WERI-Rb-1 (cell line): ENCODE measurements at regions not wholly inside any gene's neighbourhood (a gene's known extent, or its start where the extent isn't known, plus 50 kb on each side); places are given as distances from the start of the nearest gene placed in this dataset.

Experiments used
- DNase-seq: peaks from one replicate; pipeline ENCODE4 v3.0.0-alpha.2; 2020
- H3K27ac ChIP-seq: fragments of 250-450 bp; sonication (Bioruptor Pico); 2 replicates; pipeline ENCODE4 v1.5.1; 2020; ENCODE audit warnings: mild to moderate bottlenecking, moderate library complexity
- H3K27me3 ChIP-seq: fragments of 250-450 bp; sonication (Bioruptor Pico); 2 replicates; pipeline ENCODE4 v1.5.1; 2021; ENCODE audit warnings: mild to moderate bottlenecking, low read depth, moderate library complexity; ENCODE audit not compliant: insufficient read depth, severe bottlenecking
- H3K36me3 ChIP-seq: fragments of 250-450 bp; sonication (Bioruptor Pico); 2 replicates; pipeline ENCODE4 v1.5.1; 2020; ENCODE audit warnings: mild to moderate bottlenecking, moderate library complexity
- H3K4me3 ChIP-seq: 2 replicates; pipeline ENCODE4 v1.5.1; 2011; ENCODE audit warnings: low read depth, mild to moderate bottlenecking, control low read depth, low read length
- H3K9me3 ChIP-seq: fragments of 250-450 bp; sonication (Bioruptor Pico); 2 replicates; pipeline ENCODE4 v1.5.1; 2021; ENCODE audit warnings: mild to moderate bottlenecking, moderate library complexity; ENCODE audit not compliant: severe bottlenecking
- CTCF ChIP-seq: IDR thresholded peaks from 2 replicates; pipeline ENCODE4 v1.5.1; 2011; ENCODE audit warnings: low read depth, mild to moderate bottlenecking, control low read depth, inconsistent platforms, low read length

DNA sequence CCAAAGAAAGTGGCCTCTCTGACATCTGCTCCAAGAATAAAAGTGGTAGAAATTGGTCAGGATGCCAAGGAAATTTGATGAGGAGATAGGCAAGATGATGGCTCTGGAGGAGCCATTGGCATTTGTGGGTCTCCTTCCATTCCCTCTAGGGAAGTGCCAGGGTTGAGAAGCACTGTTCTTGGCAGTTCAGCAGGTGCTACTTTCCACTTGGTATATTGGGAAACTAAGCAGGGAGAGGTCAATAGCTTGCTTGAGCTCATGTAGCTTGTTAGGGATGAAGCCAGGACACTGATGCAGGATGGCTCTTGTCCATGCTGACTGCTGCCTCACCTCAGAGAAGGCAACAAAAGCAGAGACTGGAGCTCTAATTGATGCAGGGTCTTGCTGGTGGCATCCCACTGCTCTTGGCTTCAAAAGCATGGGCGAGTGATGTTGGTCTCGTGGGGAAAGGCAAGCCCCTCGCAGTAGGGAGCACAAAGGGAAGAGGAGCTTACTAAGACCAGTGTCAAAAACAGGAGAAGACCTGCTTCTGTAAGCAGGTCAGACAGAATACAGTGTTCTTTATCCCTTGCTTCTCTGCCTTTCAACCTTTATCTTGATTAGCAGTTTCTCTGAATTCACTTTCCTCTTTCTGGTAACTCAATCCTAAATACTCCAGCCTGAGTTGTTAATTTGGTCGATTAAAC, 73.1 kb upstream of the RIPOR2 start:
- Histone ChIP-seq H3K27ac (no peak overlapping the region), H3K9me3 (no peaks in the 10 kb centered on the region), H3K27me3 (no peaks in the 10 kb centered on the region), H3K4me3 (no peak overlapping the region), H3K36me3 (no peaks in the 10 kb centered on the region)
- no peak for TF ChIP-seq CTCF
- no peak for DNase-seq

- H3K36me3 ChIP-seq: no peaks in the 10 kb centered on the region
- H3K9me3 ChIP-seq: no peaks in the 10 kb centered on the region
- no peak overlapping the region for H3K27ac ChIP-seq
- no peaks in the 10 kb centered on the region for H3K27me3 ChIP-seq
- no peak overlapping the region for H3K4me3 ChIP-seq
- no peak for DNase-seq
- no peak for TF ChIP-seq CTCF
Observed at GRCh38 chr6:25009393-25009710, 73.6 kb upstream of the RIPOR2 start.

- no peak overlapping the region for H3K27ac ChIP-seq
- no peaks in the 10 kb centered on the region for H3K9me3 ChIP-seq
- no peak overlapping the region for H3K4me3 ChIP-seq
- H3K27me3 ChIP-seq: no peaks in the 10 kb centered on the region
- TF ChIP-seq CTCF: no peak
- DNase-seq: peak; percentile 70
- H3K36me3 ChIP-seq: no peaks in the 10 kb centered on the region
Observed at GRCh38 chr6:25010176-25010575, 74.4 kb upstream of the RIPOR2 start.

DNA sequence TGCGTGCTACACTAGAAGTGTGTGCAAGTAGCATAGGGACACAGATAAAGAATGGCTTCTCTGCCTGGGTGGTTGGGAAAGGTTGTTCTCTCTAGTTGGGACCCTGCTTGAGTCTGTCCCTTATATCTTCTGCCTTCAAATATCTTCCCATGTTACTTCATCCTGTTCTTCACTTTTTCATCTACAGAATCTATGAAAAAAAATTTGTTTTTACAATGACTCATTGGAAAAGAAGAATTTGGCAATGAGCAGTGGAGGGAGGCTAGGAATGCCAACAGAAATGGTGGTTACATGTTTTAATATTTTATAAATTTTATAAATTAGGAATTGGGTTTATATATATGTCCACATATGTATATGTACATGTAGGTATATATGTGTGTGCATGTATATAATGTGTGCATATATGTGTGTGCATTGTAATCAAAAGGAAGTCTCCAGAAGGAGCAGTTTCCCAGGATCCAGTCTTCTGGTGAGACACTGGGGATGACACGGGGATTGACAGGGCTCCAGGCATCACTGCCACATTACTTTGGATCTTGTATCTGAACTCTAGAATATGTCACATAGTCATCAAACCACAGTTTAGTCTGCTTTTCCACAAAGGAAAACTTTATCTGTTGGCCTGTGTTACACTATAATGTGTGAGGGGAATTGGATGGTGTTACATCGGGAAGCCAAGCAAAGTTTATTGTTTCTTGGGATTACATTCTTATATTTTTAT, 75.3 kb upstream of the RIPOR2 start:
- no peak overlapping the region for H3K4me3 ChIP-seq
- no peak for TF ChIP-seq CTCF
- DNase-seq: no peak
- no peaks in the 10 kb centered on the region for H3K9me3 ChIP-seq
- H3K27me3 ChIP-seq: no peaks in the 10 kb centered on the region
- no peaks in the 10 kb centered on the region for H3K36me3 ChIP-seq
- no peak overlapping the region for H3K27ac ChIP-seq

- H3K4me3 ChIP-seq: no peak overlapping the region
- no peaks in the 10 kb centered on the region for H3K9me3 ChIP-seq
- TF ChIP-seq CTCF: no peak
- H3K36me3 ChIP-seq: no peaks in the 10 kb centered on the region
- no peak overlapping the region for H3K27ac ChIP-seq
- H3K27me3 ChIP-seq: no peaks in the 10 kb centered on the region
- no peak for DNase-seq
Observed at GRCh38 chr6:25012657-25013056, 76.9 kb upstream of the RIPOR2 start.
